Activated CD4-positive, alpha-beta T cell treated with anti-CD3 and anti-CD28 coated beads, Interleukin-2, Interleukin-6, amounts not matched to agents 100 ng/mL and 50 ng/mL, durations not matched to agents 16 hours and 8 hours (primary cell): ENCODE measurements at regions not wholly inside any gene's neighbourhood (a gene's known extent, or its start where the extent isn't known, plus 50 kb on each side); places are given as distances from the start of the nearest gene placed in this dataset.
"Not testable (repeated sequence)": the region's sequence is repeated elsewhere in the genome, so short reads cannot be mapped to it uniquely, and the experiment has no call there.

ENCODE experiments used
- DNase-seq: peaks from one replicate; pipeline ENCODE4 v3.0.0-alpha.2; 2020

- no peak for DNase-seq
Observed at GRCh38 chr12:131591714-131592709, 118.9 kb upstream of the SFSWAP start.

DNA sequence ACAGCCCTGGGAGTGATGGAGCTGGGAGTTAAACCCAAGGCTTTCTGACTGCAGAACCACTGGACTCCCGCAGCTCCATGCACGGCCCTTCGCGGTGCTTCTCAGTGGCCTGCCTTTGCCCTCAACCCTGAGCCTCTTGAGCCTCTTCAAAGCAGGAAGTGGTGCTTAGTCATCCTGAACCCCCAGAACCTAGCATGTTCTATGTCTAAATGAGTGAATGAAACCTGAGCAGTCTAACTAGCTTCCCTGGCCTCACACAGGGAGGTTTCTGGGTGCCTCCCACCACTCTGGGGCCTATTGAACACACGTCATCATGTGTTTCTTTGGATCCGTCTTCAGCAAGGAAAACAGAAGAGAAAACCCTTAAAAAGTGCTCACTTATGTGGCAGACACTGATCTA, 117.9 kb upstream of the SFSWAP start:
- DNase-seq: peak; percentile 82

GRCh38 chr12:131593406-131593805, 117.5 kb upstream of the SFSWAP start:
- DNase-seq: no peak

GRCh38 chr12:131596115-131596514, 114.8 kb upstream of the SFSWAP start:
- DNase-seq: no peak

DNA sequence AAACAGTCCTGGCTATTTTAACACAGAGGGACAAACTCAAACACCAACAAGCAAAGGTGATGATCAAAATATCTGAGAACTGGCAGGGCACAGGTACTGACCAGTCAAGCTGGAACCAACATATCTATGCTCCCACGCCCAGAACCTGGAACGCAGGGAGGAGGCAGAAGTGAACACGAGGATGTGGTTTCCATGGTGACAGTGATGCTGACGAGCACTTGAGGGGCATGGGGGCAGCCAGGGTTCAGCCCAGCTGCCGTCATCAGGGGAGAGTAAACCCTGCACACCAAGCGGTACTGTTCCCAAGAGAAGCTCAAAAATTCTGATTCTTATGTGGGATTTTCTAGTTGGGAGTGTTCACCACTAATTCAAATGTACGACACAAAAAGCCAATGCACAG, 113.6 kb upstream of the SFSWAP start:
- DNase-seq: no peak

DNA sequence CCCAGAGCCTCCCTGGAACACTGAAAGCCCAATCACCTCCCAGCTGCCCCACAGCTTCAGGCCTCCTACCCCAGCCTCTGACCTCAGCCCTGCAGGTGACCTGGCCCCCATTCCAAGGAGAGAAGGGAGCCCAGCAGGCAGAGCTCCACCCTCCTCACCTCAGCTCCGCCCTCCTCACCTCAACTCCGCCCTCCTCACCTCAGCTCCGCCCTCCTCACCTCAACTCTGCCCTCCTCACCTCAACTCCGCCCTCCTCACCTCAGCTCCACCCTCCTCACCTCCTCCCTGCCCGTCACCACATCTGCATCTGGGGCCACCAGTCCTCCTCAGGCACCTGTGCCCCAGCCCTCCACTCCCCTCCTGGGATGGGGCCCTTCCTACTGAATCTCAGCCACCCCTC, 112.2 kb upstream of the SFSWAP start:
- DNase-seq: no peak

- no peak for DNase-seq
Observed at GRCh38 chr12:131599190-131600159, 111.4 kb upstream of the SFSWAP start.

DNA sequence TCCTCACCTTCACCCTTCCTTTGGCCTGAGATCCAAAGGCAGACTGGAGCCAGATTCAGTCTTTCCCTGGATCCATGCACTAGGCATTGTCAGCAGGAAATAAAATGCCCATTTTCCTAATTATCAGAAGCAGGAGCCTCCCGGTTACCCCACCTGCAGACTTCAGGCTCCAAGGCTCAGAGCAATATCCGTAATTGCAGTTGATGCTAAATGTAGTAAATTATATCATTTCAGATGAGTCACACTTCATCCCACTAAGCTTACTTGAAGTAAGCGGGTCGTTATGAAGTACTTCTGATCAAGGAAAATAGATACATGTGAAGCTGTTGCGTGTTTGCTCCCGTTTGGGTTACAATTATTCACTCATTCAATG, 110.7 kb upstream of the SFSWAP start:
- DNase-seq: no peak

DNA sequence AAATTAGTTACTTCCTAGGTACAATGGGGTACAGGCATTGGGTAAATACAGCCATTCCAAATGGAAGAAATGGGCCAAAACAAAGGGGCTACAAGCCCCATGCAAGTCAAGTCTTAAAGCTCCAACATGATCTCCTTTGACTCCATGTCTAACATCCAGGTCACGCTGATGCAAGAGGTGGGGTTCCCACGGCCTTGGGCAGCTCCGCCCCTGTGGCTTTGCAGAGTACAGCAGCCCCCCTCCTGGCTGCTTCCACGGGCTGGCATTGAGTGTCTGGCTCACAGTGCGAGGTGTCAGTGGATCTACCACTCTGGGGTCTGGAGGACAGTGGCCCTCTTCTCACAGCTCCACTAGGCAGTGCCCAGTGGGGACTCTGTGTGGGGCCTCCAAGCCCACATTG, 109.4 kb upstream of the SFSWAP start:
- DNase-seq: not testable (repeated sequence)

DNA sequence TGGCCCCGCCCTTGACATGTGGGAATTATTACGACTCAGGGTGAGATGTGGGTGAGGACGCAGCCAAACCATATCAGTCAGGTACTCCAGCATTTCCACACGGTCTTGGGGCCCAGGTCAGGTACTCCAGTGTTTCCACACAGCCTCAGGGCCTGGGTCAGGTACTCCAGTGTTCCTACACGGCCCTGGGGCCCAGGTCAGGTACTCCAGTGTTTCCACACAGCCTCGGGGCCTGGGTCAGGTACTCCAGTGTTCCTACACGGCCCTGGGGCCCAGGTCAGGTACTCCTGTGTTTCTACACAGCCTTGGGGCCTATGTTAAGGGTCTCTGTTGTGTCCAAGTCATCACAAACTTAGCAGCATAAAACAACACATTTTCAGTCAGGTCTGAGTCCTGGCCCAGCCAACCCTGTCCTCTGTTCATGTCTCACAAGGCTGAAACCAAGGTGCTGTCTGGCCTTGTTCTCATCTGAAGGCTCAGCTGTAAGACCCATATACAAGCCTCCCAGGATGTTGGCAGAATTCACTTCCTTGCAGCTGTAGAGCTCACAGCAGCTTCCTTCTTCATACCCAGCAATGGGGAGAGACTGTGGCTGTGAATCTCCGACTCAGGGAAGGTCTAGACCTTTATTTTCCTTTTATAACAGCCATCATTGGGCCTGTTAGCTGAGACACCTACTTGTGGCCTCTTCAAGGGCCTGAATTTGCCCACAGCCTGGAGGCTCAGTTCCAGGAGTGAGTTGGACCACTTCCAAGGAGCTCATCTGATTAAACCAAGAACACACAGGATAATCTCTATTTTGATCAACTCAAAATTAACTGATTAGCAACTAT, 107.6 kb upstream of the SFSWAP start:
- no peak for DNase-seq

DNA sequence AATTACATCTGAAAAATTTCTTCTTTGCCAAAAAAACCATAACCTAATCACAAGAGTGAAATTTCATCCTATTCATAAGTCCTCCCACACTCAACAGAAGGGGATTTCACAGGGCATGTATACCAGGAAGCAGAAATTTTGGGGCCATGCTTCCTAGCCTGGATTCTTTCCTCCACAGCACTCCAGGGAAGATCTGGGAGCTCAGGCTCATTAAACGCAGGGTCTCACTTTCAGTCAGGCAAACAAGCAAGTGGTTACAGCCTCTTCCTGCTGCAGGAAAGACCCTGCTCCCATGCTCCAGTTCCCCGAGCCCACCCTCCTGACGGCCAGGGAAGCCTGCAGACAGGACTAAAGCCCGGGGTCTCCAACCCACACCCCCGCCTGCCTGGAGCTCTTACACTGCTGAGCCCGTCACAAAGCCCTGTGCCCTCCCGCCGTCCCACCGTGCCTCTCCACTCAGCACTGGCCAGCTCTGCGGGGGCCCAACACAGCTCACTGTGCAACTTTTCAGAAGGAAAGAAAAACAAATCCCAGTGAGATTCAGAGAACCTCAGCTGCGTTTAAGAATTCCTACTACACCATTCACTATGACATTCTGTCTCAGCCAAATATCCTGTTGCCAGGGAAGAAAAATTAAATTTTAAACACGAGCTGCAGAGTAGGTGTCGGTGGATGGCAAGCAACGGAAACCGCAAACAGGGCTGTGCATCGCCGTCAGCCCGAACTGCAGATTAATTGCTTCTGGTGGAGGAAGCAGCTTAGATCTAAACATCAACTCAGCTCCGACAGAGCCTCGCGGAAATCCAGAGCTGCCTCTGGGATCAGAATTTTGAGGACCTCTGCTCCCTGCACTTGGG, 106.7 kb upstream of the SFSWAP start:
- peak; percentile 69 for DNase-seq

DNA sequence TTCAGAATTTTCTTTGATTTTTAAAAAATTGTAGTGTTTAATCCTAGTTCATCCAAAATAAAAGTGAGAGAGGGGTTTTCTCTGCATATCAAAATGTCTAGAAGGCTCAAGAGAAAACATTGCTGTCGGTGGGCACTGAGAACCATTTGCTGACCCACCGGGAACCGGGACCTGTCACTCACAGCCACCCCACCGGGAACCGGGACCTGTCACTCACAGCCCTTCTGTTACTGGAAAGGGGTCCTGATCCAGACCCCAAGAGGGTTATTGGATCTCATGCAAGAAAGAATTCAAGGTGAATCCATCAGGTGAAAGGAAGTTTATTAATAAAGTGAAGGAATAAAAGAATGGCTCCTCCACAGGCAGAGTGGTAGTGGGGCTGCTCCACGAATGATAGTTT, 106.0 kb upstream of the SFSWAP start:
- no peak for DNase-seq

GRCh38 chr12:131605304-131605829, 105.5 kb upstream of the SFSWAP start:
- DNase-seq: no peak

DNA sequence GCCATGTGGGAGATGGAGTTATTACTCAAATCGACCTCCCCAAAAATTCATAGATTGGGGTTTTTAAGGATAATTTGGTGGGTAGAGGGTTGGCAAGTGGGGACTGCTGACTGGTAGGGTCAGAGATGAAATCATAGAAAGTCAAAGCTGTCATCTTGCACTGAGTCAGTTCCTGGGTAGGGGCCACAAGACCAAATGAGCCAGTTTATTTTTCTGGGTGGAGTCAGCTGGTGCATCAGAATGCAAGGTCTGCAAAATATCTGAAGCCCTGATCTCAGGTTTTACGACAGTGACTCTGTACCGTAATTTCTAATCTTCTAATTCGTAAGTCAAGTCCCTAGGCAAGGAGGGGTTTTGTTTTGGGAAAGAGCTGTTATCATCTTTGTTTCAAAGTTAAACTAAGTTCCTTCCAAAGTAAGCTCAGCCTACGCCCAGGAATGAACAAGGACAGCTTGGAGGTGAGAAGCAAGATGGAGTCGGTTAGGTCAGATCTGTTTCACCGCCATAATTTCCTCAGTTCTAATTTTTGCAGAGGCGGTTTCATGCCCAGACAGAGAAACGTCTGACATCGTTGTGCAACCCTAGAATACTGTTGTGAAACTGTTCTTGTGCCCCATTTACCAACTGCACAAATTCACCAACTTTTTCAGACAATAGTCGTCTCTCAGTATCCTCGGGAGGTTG, 104.5 kb upstream of the SFSWAP start:
- DNase-seq: peak; percentile 72

DNA sequence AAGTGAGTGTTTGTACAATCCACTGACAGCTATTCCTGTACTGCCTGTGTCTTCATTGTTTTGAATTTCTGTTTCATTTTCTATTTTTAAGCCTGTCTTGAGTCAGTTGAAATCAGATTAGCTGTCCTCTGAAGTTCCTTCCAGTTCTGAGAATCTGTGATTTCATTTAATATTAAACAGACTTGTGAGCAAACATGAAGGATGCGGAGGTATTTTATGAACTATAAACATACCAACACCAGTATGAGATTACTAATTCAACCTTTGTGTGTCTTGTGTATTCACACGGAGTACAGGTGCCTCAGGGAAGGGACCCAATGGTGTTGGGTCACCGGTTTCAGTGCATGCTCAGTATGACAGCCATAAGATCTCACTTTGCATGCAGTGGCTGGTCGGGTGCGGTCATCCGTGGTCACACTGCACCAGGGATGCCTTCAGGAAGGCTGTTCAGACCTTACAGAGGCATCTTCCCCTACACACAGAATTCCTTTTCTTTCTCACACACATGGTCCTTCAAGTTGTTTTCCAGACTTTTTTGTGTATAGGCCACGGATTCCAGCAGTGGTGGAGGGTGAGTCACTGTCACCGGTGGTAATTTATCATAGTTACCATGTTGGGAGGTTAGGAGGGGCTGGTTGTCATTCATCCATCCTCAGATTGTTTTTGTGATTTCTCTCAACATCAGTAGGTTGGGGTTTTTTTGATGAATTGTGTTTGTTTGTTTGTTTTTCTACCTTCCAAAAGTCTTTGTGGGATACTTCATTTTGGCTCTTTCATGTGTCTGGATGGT, 103.0 kb upstream of the SFSWAP start:
- DNase-seq: peak; percentile 55

DNA sequence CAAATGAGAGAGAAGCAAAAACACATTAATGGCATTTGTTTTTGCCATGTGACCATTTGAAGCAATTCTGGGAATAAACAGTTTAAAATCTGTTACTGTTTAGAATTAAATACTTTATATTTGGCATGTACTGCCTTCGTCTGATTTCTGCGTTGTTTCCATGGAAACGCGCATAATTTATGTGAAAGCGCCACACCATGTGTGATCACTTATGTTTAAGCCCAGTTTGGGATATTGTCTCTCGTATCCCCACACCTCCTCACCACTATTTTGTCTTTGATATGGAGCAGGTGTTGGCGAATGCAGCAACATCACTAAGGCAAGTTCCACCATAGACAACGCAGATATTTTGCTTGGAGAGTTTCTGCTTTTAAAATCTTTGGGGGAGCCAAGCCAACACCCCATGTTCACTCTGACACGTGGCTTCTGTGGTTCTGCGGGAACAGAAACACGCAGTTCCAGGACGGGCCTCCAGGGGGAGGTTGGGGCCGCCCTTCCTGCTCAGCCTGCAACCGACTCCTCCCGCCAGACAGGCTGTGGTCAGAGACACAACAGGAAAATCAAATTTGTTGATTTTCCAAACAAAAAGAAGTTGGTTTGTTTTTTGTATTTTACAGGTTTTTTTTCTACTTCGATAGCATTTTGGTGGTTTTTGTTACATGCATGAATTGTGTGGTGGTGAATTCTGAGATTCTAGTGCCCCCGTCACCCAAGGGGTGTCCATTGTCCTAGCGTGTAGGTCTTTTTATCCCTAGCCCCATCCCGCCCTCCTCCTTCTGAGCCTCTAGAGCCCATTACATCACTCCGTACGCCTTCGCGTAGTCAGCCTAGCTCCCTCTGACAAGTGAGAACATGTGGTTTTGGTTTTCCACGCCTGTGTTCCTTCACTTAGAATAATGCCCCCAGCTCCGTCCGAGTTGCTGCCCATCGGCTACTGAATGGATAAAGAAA, 101.9 kb upstream of the SFSWAP start:
- DNase-seq: peak; percentile 76

DNA sequence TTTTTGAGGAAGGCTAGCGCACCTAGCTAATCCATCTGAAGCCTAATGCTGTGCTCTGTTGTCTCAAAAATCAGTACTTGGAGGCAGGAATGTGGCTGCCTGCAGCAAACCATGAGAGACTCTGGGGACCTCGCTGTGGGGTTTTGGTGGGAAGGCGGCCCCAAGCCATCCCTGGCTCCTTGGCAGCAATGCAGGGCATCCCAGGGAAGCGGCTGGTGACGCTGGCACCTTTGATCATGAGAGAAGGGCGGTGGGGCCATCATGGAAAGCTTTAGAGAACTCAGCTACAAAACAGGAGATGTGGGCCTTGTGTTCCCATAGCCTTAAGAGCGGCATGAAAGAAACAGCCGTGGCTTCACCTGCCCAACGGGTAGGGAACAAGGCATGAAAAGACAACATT, 101.1 kb upstream of the SFSWAP start:
- no peak for DNase-seq

DNA sequence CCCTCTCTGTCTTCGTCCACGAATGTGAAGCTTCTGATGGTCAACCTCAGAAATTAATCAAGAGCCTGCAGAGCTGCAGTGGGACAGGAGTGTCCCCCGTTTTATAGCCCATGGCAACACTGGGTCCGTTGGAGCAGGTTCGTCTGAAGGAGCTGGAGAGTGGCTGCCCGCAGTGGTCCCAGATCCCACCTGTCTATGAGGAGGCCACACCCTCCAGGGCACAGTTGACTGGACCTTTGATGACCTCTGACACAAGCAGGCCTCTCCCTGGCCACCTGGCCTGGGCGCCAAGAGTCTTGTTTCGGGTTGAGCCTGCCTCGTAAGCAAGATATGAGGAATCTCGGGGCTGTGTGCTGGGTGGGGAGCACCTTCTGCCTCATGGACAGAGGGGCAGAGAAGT, 100.7 kb upstream of the SFSWAP start:
- no peak for DNase-seq

- DNase-seq: no peak
Observed at GRCh38 chr12:131610891-131611290, 100.0 kb upstream of the SFSWAP start.
